Skeletal muscle tissue (tissue), 3 donors: ENCODE measurements at regions not wholly inside any gene's neighbourhood (a gene's known extent, or its start where the extent isn't known, plus 50 kb on each side); places are given as distances from the start of the nearest gene placed in this dataset.

Experiments used
- H3K27ac ChIP-seq: one replicate; pipeline ENCODE4 v1.7.0; 2013; ENCODE audit warnings: mild to moderate bottlenecking, low read depth, low read length, inconsistent platforms
- H3K27me3 ChIP-seq, 3 donors: one replicate each; pipeline ENCODE4 v1.7.0; 2013; ENCODE audit warnings: low read length in 3 of 3; ENCODE audit not compliant: control insufficient read depth in 3 of 3, insufficient read depth in 3 of 3
- H3K36me3 ChIP-seq, 3 donors: one replicate each; pipeline ENCODE4 v1.7.0; 2013; ENCODE audit warnings: low read length in 3 of 3; ENCODE audit not compliant: control insufficient read depth in 3 of 3, insufficient read depth in 3 of 3
- H3K4me1 ChIP-seq, 3 donors: one replicate each; pipeline ENCODE4 v1.7.0; 2013; ENCODE audit warnings: low read length in 3 of 3, mild to moderate bottlenecking in 3 of 3; ENCODE audit not compliant: control insufficient read depth in 3 of 3, insufficient read depth in 3 of 3
- H3K4me3 ChIP-seq, 3 donors: one replicate each; pipeline ENCODE4 v1.7.0; 2013; ENCODE audit warnings: low read length in 3 of 3
- H3K9ac ChIP-seq, 3 donors: one replicate each; pipeline ENCODE4 v1.7.0; 2013; ENCODE audit warnings: low read length in 3 of 3, mild to moderate bottlenecking in 3 of 3, moderate library complexity in 2 of 3, low read depth in 1 of 3
- H3K9me3 ChIP-seq, 3 donors: one replicate each; pipeline ENCODE4 v1.7.0; 2013; ENCODE audit warnings: low read length in 3 of 3; ENCODE audit not compliant: control insufficient read depth in 3 of 3
- donor health status: Osteomylitis.

GRCh38 chr13:39909634-39910033 lies 254.2 kb downstream of the COG6 start:
- no peaks in the 10 kb centered on the region for H3K27me3 ChIP-seq
- no peak overlapping the region for H3K9ac ChIP-seq
- H3K4me1 ChIP-seq = no peaks in the 10 kb centered on the region
- H3K27ac ChIP-seq = no peak overlapping the region
- no peaks in the 10 kb centered on the region for H3K9me3 ChIP-seq
- H3K36me3 ChIP-seq = no peaks in the 10 kb centered on the region
- H3K4me3 ChIP-seq = no peak overlapping the region

GRCh38 chr13:39910041-39910440 lies 254.6 kb downstream of the COG6 start:
- Histone ChIP-seq H3K27ac (no peak overlapping the region), H3K4me1 (no peaks in the 10 kb centered on the region), H3K9ac (no peak overlapping the region), H3K27me3 (no peaks in the 10 kb centered on the region), H3K4me3 (no peak overlapping the region), H3K36me3 (no peaks in the 10 kb centered on the region), H3K9me3 (no peaks in the 10 kb centered on the region)

GRCh38 chr13:39910833-39911232 lies 255.4 kb downstream of the COG6 start:
- Histone ChIP-seq H3K9ac (no peak overlapping the region), H3K4me3 (no peak overlapping the region), H3K36me3 (no peaks in the 10 kb centered on the region), H3K9me3 (no peaks in the 10 kb centered on the region), H3K27me3 (no peaks in the 10 kb centered on the region), H3K27ac (no peak overlapping the region), H3K4me1 (no peaks in the 10 kb centered on the region)

- H3K36me3 ChIP-seq = no peaks in the 10 kb centered on the region
- H3K4me3 ChIP-seq = no peak overlapping the region
- H3K27me3 ChIP-seq = no peaks in the 10 kb centered on the region
- H3K27ac ChIP-seq = no peak overlapping the region
- no peaks in the 10 kb centered on the region for H3K4me1 ChIP-seq
- H3K9me3 ChIP-seq = no peaks in the 10 kb centered on the region
- H3K9ac ChIP-seq = no peak overlapping the region
These were observed 257.9 kb downstream of the COG6 start for GRCh38 chr13:39913339-39913738.

- H3K9me3 ChIP-seq = no peaks in the 10 kb centered on the region
- H3K9ac ChIP-seq = no peak overlapping the region
- no peaks in the 10 kb centered on the region for H3K4me1 ChIP-seq
- no peak overlapping the region for H3K27ac ChIP-seq
- H3K4me3 ChIP-seq = no peak overlapping the region
- no peaks in the 10 kb centered on the region for H3K27me3 ChIP-seq
- no peaks in the 10 kb centered on the region for H3K36me3 ChIP-seq
These were observed 258.5 kb downstream of the COG6 start for GRCh38 chr13:39913928-39914327.

GRCh38 chr13:39915418-39915817 lies 260.0 kb downstream of the COG6 start:
- Histone ChIP-seq H3K4me3 (no peak overlapping the region), H3K27ac (no peak overlapping the region), H3K9me3 (no peaks in the 10 kb centered on the region), H3K27me3 (no peaks in the 10 kb centered on the region), H3K9ac (no peak overlapping the region), H3K4me1 (no peaks in the 10 kb centered on the region), H3K36me3 (no peaks in the 10 kb centered on the region)

GRCh38 chr13:39916330-39916729 lies 260.9 kb downstream of the COG6 start:
- Histone ChIP-seq H3K9ac (no peak overlapping the region), H3K9me3 (peaks cover 0 to under 1% (median 0%) of the 10 kb centered on the region in 3 donors), H3K27me3 (no peaks in the 10 kb centered on the region), H3K27ac (no peak overlapping the region), H3K4me3 (no peak overlapping the region), H3K36me3 (no peaks in the 10 kb centered on the region), H3K4me1 (no peaks in the 10 kb centered on the region)

GRCh38 chr13:39918620-39919236 lies 263.3 kb downstream of the COG6 start:
- Histone ChIP-seq H3K4me3 (no peak overlapping the region), H3K9me3 (peaks cover 0 to 6% (median 0%) of the 10 kb centered on the region in 3 donors), H3K9ac (no peak overlapping the region), H3K27ac (no peak overlapping the region), H3K4me1 (no peaks in the 10 kb centered on the region), H3K36me3 (no peaks in the 10 kb centered on the region), H3K27me3 (no peaks in the 10 kb centered on the region)

GRCh38 chr13:39920613-39921012 lies 265.2 kb downstream of the COG6 start:
- no peaks in the 10 kb centered on the region for H3K27me3 ChIP-seq
- H3K9ac ChIP-seq = no peak overlapping the region
- no peak overlapping the region for H3K4me3 ChIP-seq
- no peaks in the 10 kb centered on the region for H3K36me3 ChIP-seq
- no peaks in the 10 kb centered on the region for H3K4me1 ChIP-seq
- peaks cover 0 to 13% (median under 1%) of the 10 kb centered on the region in 3 donors for H3K9me3 ChIP-seq
- H3K27ac ChIP-seq = no peak overlapping the region

- Histone ChIP-seq H3K9me3 (peaks cover 4 to 12% (median 5%) of the 10 kb centered on the region in 3 donors), H3K27ac (no peak overlapping the region), H3K36me3 (no peaks in the 10 kb centered on the region), H3K27me3 (peaks cover 0 to 3% (median 0%) of the 10 kb centered on the region in 3 donors), H3K4me3 (no peak overlapping the region), H3K9ac (no peak overlapping the region), H3K4me1 (no peaks in the 10 kb centered on the region)
These were observed 270.9 kb downstream of the COG6 start for GRCh38 chr13:39926345-39926744.
